Astrocyte of the cerebellum (primary cell): ENCODE measurements at regions not wholly inside any gene's neighbourhood (a gene's known extent, or its start where the extent isn't known, plus 50 kb on each side); places are given as distances from the start of the nearest gene placed in this dataset.
A peak's percentile ranks its signal among the peaks of the same experiment; 100 is the strongest.

ENCODE experiments used
- DNase-seq: peaks from one replicate; pipeline ENCODE4 v3.0.0-alpha.2; 2011; ENCODE audit warnings: low read depth
- H3K4me3 ChIP-seq: 2 replicates; pipeline ENCODE4 v1.5.1; 2011; ENCODE audit warnings: mild to moderate bottlenecking, low read depth, low read length, moderate library complexity
- CTCF ChIP-seq: IDR thresholded peaks from 2 replicates; pipeline ENCODE4 v1.5.1; 2012; ENCODE audit warnings: low read length, low read depth, moderate library complexity, mild to moderate bottlenecking; ENCODE audit errors: missing control alignments
- in situ Hi-C: cut with HindIII; loops from 2 replicates; pipeline ENCODE4 v1.10.0; 2017; ENCODE audit warnings: low sequenced_read_pairs

GRCh38 chr3:623914-624545 is 427.5 kb downstream of the CHL1 start:
- in situ Hi-C loops: no loop called here
- no peak for DNase-seq
- TF ChIP-seq CTCF: no peak
- H3K4me3 ChIP-seq: no peak overlapping the region

- DNase-seq: peak; percentile 38
- TF ChIP-seq CTCF: peak; percentile 78
- H3K4me3 ChIP-seq: no peak overlapping the region
- in situ Hi-C loops: no loop called here
These were observed 436.1 kb downstream of the CHL1 start for GRCh38 chr3:632571-633170.

- no peak overlapping the region for H3K4me3 ChIP-seq
- in situ Hi-C loops: no loop called here
- no peak for TF ChIP-seq CTCF
These were observed 437.9 kb downstream of the CHL1 start for GRCh38 chr3:634511-634910.

GRCh38 chr3:635393-635792 is 438.8 kb downstream of the CHL1 start:
- in situ Hi-C loops: no loop called here
- no peak overlapping the region for H3K4me3 ChIP-seq
- no peak for DNase-seq
- TF ChIP-seq CTCF: no peak

More at GRCh38 chr3:634511-634910, 437.9 kb downstream of the CHL1 start:
- DNase-seq: no peak

GRCh38 chr3:643376-643775 is 446.8 kb downstream of the CHL1 start:
- no peak for TF ChIP-seq CTCF
- in situ Hi-C loops: no loop called here
- no peak for DNase-seq
- no peak overlapping the region for H3K4me3 ChIP-seq

- H3K4me3 ChIP-seq: no peak overlapping the region
- no peak for TF ChIP-seq CTCF
- in situ Hi-C loops: no loop called here
- no peak for DNase-seq
These were observed 437.0 kb upstream of the CNTN6 start for GRCh38 chr3:655824-656223.

- no peak for DNase-seq
- no peak overlapping the region for H3K4me3 ChIP-seq
- no peak for TF ChIP-seq CTCF
- in situ Hi-C loops: no loop called here
These were observed 431.5 kb upstream of the CNTN6 start for GRCh38 chr3:661356-661755.
